Suprapubic skin (tissue), 3 donors: ENCODE measurements at regions not wholly inside any gene's neighbourhood (a gene's known extent, or its start where the extent isn't known, plus 50 kb on each side); places are given as distances from the start of the nearest gene placed in this dataset.

Experiments used
- POLR2A ChIP-seq, 2 donors: fragments of 450-650 bp; IDR thresholded peaks; one replicate each; pipeline ENCODE4 v1.6.1; 2017; ENCODE audit warnings: antibody characterized with exemption in 2 of 2, mild to moderate bottlenecking in 2 of 2, moderate library complexity in 2 of 2
- TF ChIP-seq, protein P1 (sequence below), 2 donors: fragments of 200-600 bp in 1 of 2; fragments of 450-650 bp in 1 of 2; sonication (generic) in 1 of 2; IDR thresholded peaks; one replicate each; pipeline ENCODE4 v1.5.1; 2016 to 2019; ENCODE audit warnings: antibody characterized with exemption in 2 of 2, mild to moderate bottlenecking in 1 of 2, moderate library complexity in 1 of 2

DNA sequence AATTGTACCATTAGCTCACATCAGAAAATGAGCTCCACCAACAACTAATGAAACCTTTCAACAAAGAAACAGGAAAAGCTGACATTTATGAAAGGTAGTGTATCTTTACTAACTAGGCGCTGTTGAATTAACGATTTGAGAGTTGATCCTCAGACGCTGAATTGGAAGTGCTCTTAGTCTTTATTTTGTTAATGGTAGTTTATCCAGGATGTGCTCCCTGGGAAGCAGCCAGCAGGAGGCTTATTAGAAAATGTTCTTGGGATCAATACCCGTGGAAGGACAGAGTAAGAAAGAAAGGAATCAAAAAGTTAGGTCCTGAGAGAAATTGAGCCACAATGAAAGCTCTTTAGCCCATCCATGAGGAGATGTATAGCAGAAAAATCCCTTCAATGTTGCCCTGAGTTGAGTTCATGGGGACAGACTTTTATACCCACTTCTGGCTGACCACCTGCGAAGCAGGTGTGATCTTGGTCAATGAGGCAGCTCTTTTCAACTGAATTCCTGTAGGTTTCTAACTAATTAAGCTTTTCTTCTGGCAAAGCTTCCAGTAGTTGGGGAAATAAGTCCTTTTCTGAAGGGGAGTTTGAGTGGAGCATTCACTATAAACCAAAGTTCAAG, 492.6 kb upstream of the REG3G start:
- TF ChIP-seq, protein P1, sequence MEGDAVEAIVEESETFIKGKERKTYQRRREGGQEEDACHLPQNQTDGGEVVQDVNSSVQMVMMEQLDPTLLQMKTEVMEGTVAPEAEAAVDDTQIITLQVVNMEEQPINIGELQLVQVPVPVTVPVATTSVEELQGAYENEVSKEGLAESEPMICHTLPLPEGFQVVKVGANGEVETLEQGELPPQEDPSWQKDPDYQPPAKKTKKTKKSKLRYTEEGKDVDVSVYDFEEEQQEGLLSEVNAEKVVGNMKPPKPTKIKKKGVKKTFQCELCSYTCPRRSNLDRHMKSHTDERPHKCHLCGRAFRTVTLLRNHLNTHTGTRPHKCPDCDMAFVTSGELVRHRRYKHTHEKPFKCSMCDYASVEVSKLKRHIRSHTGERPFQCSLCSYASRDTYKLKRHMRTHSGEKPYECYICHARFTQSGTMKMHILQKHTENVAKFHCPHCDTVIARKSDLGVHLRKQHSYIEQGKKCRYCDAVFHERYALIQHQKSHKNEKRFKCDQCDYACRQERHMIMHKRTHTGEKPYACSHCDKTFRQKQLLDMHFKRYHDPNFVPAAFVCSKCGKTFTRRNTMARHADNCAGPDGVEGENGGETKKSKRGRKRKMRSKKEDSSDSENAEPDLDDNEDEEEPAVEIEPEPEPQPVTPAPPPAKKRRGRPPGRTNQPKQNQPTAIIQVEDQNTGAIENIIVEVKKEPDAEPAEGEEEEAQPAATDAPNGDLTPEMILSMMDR (IDR thresholded peaks at IDR 0.05), result no peak
- no peak for TF ChIP-seq POLR2A (IDR thresholded peaks at IDR 0.05)
